ENCODE measurements at regions not wholly inside any gene's neighbourhood (a gene's known extent, or its start where the extent isn't known, plus 50 kb on each side); places are given as distances from the start of the nearest gene placed in this dataset.

DNA sequence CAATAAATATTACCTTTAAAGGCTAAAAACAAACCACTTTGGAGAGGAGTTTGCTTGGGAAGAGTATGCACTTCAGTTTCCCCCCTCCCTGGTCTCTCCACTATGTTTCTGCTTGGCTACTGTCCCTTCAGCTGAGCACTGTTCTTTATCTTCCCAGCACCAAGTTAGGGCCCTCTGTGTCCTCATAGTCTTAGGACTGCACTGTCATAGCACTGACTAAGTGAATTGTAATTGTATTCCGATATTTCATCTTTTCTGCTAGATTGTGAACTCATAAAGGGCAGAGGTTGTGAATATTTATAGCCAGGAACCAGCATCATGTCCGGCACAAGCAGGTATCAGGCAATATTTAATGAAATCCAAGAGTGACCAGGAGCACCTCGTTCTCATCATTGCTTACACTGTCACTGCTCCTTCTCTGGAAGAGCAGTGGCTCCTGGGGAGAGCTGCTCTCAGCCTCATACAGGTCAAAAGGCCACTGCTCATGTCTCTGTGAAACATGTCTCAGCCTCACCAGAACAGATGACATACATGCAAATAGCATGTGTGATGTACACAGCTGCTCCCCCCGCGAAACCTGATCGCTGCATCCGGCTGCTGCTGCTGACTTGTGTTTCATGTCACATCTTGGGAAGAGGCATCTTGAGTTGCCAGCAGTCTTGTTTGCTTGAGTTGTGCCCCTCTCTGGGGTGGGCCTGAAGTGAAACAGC lies 279.7 kb upstream of the MSX2 start:
- no peak overlapping the region for H3K9ac ChIP-seq (ENCODE audit: low read depth in 2 of 2, low read length in 2 of 2)
- no peak overlapping the region for H3K4me3 ChIP-seq
- no peaks in the 10 kb centered on the region for H3K27me3 ChIP-seq
- DNase-seq, result no peak
- H3K36me3 ChIP-seq, result no peaks in the 10 kb centered on the region
- TF ChIP-seq, protein P1, sequence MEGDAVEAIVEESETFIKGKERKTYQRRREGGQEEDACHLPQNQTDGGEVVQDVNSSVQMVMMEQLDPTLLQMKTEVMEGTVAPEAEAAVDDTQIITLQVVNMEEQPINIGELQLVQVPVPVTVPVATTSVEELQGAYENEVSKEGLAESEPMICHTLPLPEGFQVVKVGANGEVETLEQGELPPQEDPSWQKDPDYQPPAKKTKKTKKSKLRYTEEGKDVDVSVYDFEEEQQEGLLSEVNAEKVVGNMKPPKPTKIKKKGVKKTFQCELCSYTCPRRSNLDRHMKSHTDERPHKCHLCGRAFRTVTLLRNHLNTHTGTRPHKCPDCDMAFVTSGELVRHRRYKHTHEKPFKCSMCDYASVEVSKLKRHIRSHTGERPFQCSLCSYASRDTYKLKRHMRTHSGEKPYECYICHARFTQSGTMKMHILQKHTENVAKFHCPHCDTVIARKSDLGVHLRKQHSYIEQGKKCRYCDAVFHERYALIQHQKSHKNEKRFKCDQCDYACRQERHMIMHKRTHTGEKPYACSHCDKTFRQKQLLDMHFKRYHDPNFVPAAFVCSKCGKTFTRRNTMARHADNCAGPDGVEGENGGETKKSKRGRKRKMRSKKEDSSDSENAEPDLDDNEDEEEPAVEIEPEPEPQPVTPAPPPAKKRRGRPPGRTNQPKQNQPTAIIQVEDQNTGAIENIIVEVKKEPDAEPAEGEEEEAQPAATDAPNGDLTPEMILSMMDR (IDR thresholded peaks at IDR 0.05), result no peak
- H3K4me1 ChIP-seq, result no peaks in the 10 kb centered on the region
- H3K27ac ChIP-seq, result no peak overlapping the region
- intact Hi-C loops (cut with DNase I), result no loop called here
- no peaks in the 10 kb centered on the region for H3K9me3 ChIP-seq

DNA sequence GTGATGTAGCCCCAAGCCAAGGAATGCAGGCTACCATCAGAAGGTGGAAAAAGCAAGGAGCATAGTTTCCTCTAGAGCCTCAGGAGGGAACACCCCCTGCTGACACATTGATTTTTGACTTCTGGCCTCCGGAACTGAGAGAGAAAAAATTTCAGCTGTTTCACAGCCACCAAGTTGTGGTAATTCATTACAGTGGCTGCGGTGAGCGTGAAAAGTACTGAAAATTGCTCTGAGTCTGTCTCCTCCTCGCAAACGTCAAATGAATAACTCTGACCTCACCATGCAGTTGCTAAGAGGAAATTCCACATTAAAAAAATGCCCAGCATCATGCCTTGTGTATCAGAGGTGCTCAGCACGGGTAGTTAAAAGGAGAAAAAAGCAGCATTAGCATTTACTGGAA lies 277.9 kb upstream of the MSX2 start:
- intact Hi-C loops (cut with DNase I), result no loop called here
- no peaks in the 10 kb centered on the region for H3K27me3 ChIP-seq
- no peaks in the 10 kb centered on the region for H3K4me1 ChIP-seq
- no peaks in the 10 kb centered on the region for H3K9me3 ChIP-seq
- DNase-seq, result no peak
- TF ChIP-seq, protein P1 (IDR thresholded peaks at IDR 0.05), result no peak
- H3K9ac ChIP-seq (ENCODE audit: low read depth in 2 of 2, low read length in 2 of 2), result no peak overlapping the region
- no peak overlapping the region for H3K4me3 ChIP-seq
- no peak overlapping the region for H3K27ac ChIP-seq
- H3K36me3 ChIP-seq, result no peaks in the 10 kb centered on the region

DNA sequence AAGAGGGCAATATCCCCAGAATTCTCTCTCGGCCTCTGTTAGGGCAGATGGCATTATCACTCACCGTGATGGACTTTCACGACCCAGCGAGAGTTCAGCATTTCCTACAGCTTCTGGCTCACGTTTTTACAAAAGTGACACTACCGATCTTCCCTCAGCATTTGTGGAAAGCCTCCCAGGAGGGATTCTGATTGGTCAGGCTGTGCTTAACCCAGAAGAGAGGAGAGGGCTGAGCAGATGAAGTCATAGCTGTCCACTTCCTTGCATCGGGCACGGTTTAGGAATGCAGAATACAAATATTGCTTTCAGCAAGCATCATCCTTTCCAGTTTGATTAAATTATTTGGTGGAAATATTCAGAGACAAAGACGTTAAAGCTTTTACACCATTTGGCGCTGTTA lies 277.4 kb upstream of the MSX2 start:
- no peaks in the 10 kb centered on the region for H3K36me3 ChIP-seq
- TF ChIP-seq, protein P1 (IDR thresholded peaks at IDR 0.05), result no peak
- no peaks in the 10 kb centered on the region for H3K9me3 ChIP-seq
- H3K9ac ChIP-seq (ENCODE audit: low read depth in 2 of 2, low read length in 2 of 2), result no peak overlapping the region
- H3K27me3 ChIP-seq, result no peaks in the 10 kb centered on the region
- no peak overlapping the region for H3K4me3 ChIP-seq
- intact Hi-C loops (cut with DNase I), result no loop called here
- DNase-seq, result no peak
- no peak overlapping the region for H3K27ac ChIP-seq
- no peaks in the 10 kb centered on the region for H3K4me1 ChIP-seq

DNA sequence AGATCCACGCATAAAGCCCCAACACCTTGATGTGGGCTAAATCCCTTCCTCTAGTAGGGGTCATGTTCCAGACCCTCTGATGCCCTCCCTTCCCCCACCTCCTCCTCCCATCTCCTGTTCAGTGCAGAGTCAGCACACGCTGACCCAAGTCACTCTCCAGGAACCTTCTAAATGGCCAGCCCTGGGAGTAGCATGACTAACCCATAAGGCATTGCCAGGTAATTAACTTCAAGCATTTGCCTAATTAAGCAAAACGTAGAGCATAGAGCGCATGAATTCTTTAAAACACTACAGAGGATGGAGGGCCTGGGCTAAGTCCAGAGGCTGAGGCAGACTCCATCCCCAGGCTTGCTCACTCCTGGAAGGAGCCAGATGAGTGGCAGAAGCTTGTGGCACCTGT lies 276.3 kb upstream of the MSX2 start:
- TF ChIP-seq, protein P1 (IDR thresholded peaks at IDR 0.05), result no peak
- intact Hi-C loops (cut with DNase I), result no loop called here
- Histone ChIP-seq H3K4me3 (no peak overlapping the region), H3K4me1 (no peaks in the 10 kb centered on the region), H3K9ac (ENCODE audit: low read depth in 2 of 2, low read length in 2 of 2) (no peak overlapping the region), H3K9me3 (no peaks in the 10 kb centered on the region), H3K36me3 (no peaks in the 10 kb centered on the region), H3K27ac (no peak overlapping the region), H3K27me3 (no peaks in the 10 kb centered on the region)
- no peak for DNase-seq

GRCh38 chr5:174448662-174449061 lies 275.7 kb upstream of the MSX2 start:
- intact Hi-C loops (cut with DNase I), result no loop called here
- DNase-seq, result no peak
- no peaks in the 10 kb centered on the region for H3K36me3 ChIP-seq

More at GRCh38 chr5:174448662-174449061, 275.7 kb upstream of the MSX2 start:
- H3K4me1 ChIP-seq, result no peaks in the 10 kb centered on the region
- H3K27ac ChIP-seq, result no peak overlapping the region
- no peaks in the 10 kb centered on the region for H3K27me3 ChIP-seq
- H3K9me3 ChIP-seq, result no peaks in the 10 kb centered on the region
- TF ChIP-seq, protein P1 (IDR thresholded peaks at IDR 0.05), result no peak
- no peak overlapping the region for H3K9ac ChIP-seq (ENCODE audit: low read depth in 2 of 2, low read length in 2 of 2)
- H3K4me3 ChIP-seq, result no peak overlapping the region
